ENCODE measurements at regions not wholly inside any gene's neighbourhood (a gene's known extent, or its start where the extent isn't known, plus 50 kb on each side); places are given as distances from the start of the nearest gene placed in this dataset.
"Not testable (repeated sequence)": the region's sequence is repeated elsewhere in the genome, so short reads cannot be mapped to it uniquely, and the experiment has no call there.

- DNase-seq: peak; percentile 87
Observed at GRCh38 chr1:186775881-186776560, 52.7 kb upstream of the PLA2G4A start.

- DNase-seq: no peak
Observed at GRCh38 chr1:186775036-186775435, 53.7 kb upstream of the PLA2G4A start.

- DNase-seq: no peak
Observed at GRCh38 chr1:186772228-186772627, 56.5 kb upstream of the PLA2G4A start.

- DNase-seq: no peak
Observed at GRCh38 chr1:186770421-186770820, 58.3 kb upstream of the PLA2G4A start.

- no peak for DNase-seq
Observed at GRCh38 chr1:186768906-186769305, 59.8 kb upstream of the PLA2G4A start.

- DNase-seq: no peak
Observed at GRCh38 chr1:186765446-186765845, 63.3 kb upstream of the PLA2G4A start.

- no peak for DNase-seq
Observed at GRCh38 chr1:186763107-186763506, 65.6 kb upstream of the PLA2G4A start.

GRCh38 chr1:186762653-186763052, 66.1 kb upstream of the PLA2G4A start:
- no peak for DNase-seq

GRCh38 chr1:186761358-186761757, 67.4 kb upstream of the PLA2G4A start:
- DNase-seq: peak; percentile 28

- DNase-seq: peak; percentile 83
Observed at GRCh38 chr1:186760446-186760845, 68.3 kb upstream of the PLA2G4A start.

- DNase-seq: not testable (repeated sequence)
Observed at GRCh38 chr1:186758896-186759606, 69.7 kb upstream of the PLA2G4A start.

GRCh38 chr1:186757851-186758250, 70.9 kb upstream of the PLA2G4A start:
- DNase-seq: no peak

- DNase-seq: no peak
Observed at GRCh38 chr1:186754542-186755145, 74.1 kb upstream of the PLA2G4A start.

- DNase-seq: no peak
Observed at GRCh38 chr1:186753241-186753640, 73.0 kb upstream of the PTGS2 start.

GRCh38 chr1:186750257-186750656, 70.0 kb upstream of the PTGS2 start:
- no peak for DNase-seq

- no peak for DNase-seq
Observed at GRCh38 chr1:186749820-186750219, 69.6 kb upstream of the PTGS2 start.

GRCh38 chr1:186747661-186748060, 67.4 kb upstream of the PTGS2 start:
- no peak for DNase-seq

- no peak for DNase-seq
Observed at GRCh38 chr1:186745531-186746146, 65.4 kb upstream of the PTGS2 start.

GRCh38 chr1:186741640-186742039, 61.4 kb upstream of the PTGS2 start:
- no peak for DNase-seq

GRCh38 chr1:186740324-186740723, 60.1 kb upstream of the PTGS2 start:
- DNase-seq: no peak

GRCh38 chr1:186739515-186739914, 59.3 kb upstream of the PTGS2 start:
- DNase-seq: no peak

- peak; percentile 75 for DNase-seq
Observed at GRCh38 chr1:186738926-186739325, 58.7 kb upstream of the PTGS2 start.

GRCh38 chr1:186736971-186737685, 56.9 kb upstream of the PTGS2 start:
- no peak for DNase-seq
